Esophagus squamous epithelium (tissue), 5 donors: ENCODE measurements at regions not wholly inside any gene's neighbourhood (a gene's known extent, or its start where the extent isn't known, plus 50 kb on each side); places are given as distances from the start of the nearest gene placed in this dataset.

Source experiments
- DNase-seq: peaks from one replicate; lab custom pipeline; 2025; lab: John Stamatoyannopoulos, UW
- H3K27ac ChIP-seq, 4 donors: fragments of 200-600 bp; sonication (generic); one replicate each; pipeline ENCODE4 v1.5.1; 2016 to 2019; ENCODE audit warnings: mild to moderate bottlenecking in 1 of 4
- H3K27me3 ChIP-seq, 4 donors: fragments of 200-600 bp; sonication (generic); 1 replicate in 3 of 4; 2 replicates in 1 of 4; pipeline versions ENCODE4 v1.5.1 to v1.6.0; 2017 to 2021; ENCODE audit warnings: antibody characterized with exemption in 1 of 4
- H3K36me3 ChIP-seq, 3 donors: fragments of 200-600 bp; sonication (generic); one replicate each; pipeline ENCODE4 v1.5.1; 2016 to 2019
- H3K4me1 ChIP-seq, 3 donors: fragments of 200-600 bp; sonication (generic); one replicate each; pipeline ENCODE4 v1.5.1; 2017 to 2019
- H3K4me3 ChIP-seq, 4 donors: fragments of 200-600 bp; sonication (generic); 1 replicate in 3 of 4; 2 replicates in 1 of 4; pipeline ENCODE4 v1.5.1; 2016 to 2019; ENCODE audit warnings: mild to moderate bottlenecking in 2 of 4, moderate library complexity in 1 of 4
- H3K9me3 ChIP-seq, 3 donors: fragments of 200-600 bp; sonication (generic); one replicate each; pipeline ENCODE4 v1.5.1; 2016 to 2019
- CTCF ChIP-seq, 6 experiments: fragments of 450-650 bp in 4 of 6; fragments of 200-600 bp in 2 of 6; sonication (generic) in 2 of 6; IDR thresholded peaks; one replicate each; pipeline ENCODE4 v1.5.1; 2016 to 2019; ENCODE audit warnings: antibody characterized with exemption in 6 of 6, mild to moderate bottlenecking in 4 of 6, moderate library complexity in 4 of 6
- POLR2A ChIP-seq, 4 donors: fragments of 450-650 bp; IDR thresholded peaks; one replicate each; pipeline ENCODE4 v1.6.1; 2017; ENCODE audit warnings: antibody characterized with exemption in 4 of 4, mild to moderate bottlenecking in 4 of 4, moderate library complexity in 3 of 4
- WGBS, 2 donors: methylation state at CpG; one replicate each; pipeline ENCODE4 v1.1.5; 2018; 5-methylcytosine and 5-hydroxymethylcytosine counted together
- intact Hi-C: fragments of 100-400 bp; cut with DNase I; formaldehyde crosslinking; loops from one replicate; pipeline ENCODE4 v1.15.0; 2022
- donor health status: DM: yes; HTN: yes; CAD: no.

GRCh38 chr7:110264288-110264687 lies 826.6 kb upstream of the LRRN3 start:
- WGBS, 2 donors = 82 to 84% methylated on average over 5 of the region's 5 CpGs
- DNase-seq = no peak
- TF ChIP-seq POLR2A (IDR thresholded peaks at IDR 0.05) (no peak), CTCF (IDR thresholded peaks at IDR 0.05) (no peak)
- intact Hi-C loops = no loop called here
- Histone ChIP-seq H3K4me1 (no peaks in the 10 kb centered on the region), H3K27me3 (no peaks in the 10 kb centered on the region), H3K36me3 (no peaks in the 10 kb centered on the region), H3K9me3 (no peaks in the 10 kb centered on the region), H3K4me3 (no peak overlapping the region), H3K27ac (no peak overlapping the region)

- TF ChIP-seq POLR2A (IDR thresholded peaks at IDR 0.05) (no peak), CTCF (IDR thresholded peaks at IDR 0.05) (no peak)
These were observed 809.6 kb upstream of the LRRN3 start for GRCh38 chr7:110281362-110281761.

GRCh38 chr7:110283056-110283455 lies 807.9 kb upstream of the LRRN3 start:
- Histone ChIP-seq H3K27me3 (no peaks in the 10 kb centered on the region), H3K36me3 (no peaks in the 10 kb centered on the region), H3K4me1 (no peaks in the 10 kb centered on the region), H3K27ac (no peak overlapping the region), H3K4me3 (no peak overlapping the region), H3K9me3 (no peaks in the 10 kb centered on the region)
- TF ChIP-seq POLR2A (IDR thresholded peaks at IDR 0.05) (no peak), CTCF (IDR thresholded peaks at IDR 0.05) (no peak)
- WGBS, 2 donors = 34 to 44% methylated on average over 2 of the region's 2 CpGs
- intact Hi-C loops = no loop called here
- no peak for DNase-seq

More at GRCh38 chr7:110281362-110281761, 809.6 kb upstream of the LRRN3 start:
- intact Hi-C loops = no loop called here
- H3K36me3 ChIP-seq = no peaks in the 10 kb centered on the region
- H3K4me1 ChIP-seq = no peaks in the 10 kb centered on the region
- H3K9me3 ChIP-seq = no peaks in the 10 kb centered on the region
- no peak overlapping the region for H3K4me3 ChIP-seq
- no peak overlapping the region for H3K27ac ChIP-seq
- DNase-seq = no peak
- 50 to 62% methylated on average over 4 of the region's 4 CpGs for WGBS, 2 donors
- no peaks in the 10 kb centered on the region for H3K27me3 ChIP-seq

GRCh38 chr7:110291430-110291829 lies 799.5 kb upstream of the LRRN3 start:
- H3K27ac ChIP-seq = no peak overlapping the region
- H3K4me1 ChIP-seq = no peaks in the 10 kb centered on the region
- no peaks in the 10 kb centered on the region for H3K27me3 ChIP-seq
- intact Hi-C loops = no loop called here
- H3K9me3 ChIP-seq = no peaks in the 10 kb centered on the region
- H3K36me3 ChIP-seq = no peaks in the 10 kb centered on the region
- no peak overlapping the region for H3K4me3 ChIP-seq
- WGBS, 2 donors = 53 to 76% methylated on average over 2 of the region's 2 CpGs
- no peak for TF ChIP-seq CTCF (IDR thresholded peaks at IDR 0.05)
- TF ChIP-seq POLR2A (IDR thresholded peaks at IDR 0.05) = no peak
- DNase-seq = no peak

GRCh38 chr7:110296321-110296720 lies 794.6 kb upstream of the LRRN3 start:
- TF ChIP-seq POLR2A (IDR thresholded peaks at IDR 0.05) (no peak), CTCF (IDR thresholded peaks at IDR 0.05) (no peak)
- WGBS, 2 donors = 36 to 50% methylated on average over 1 of the region's 1 CpG
- no peak for DNase-seq

More at GRCh38 chr7:110296321-110296720, 794.6 kb upstream of the LRRN3 start:
- intact Hi-C loops = no loop called here
- Histone ChIP-seq H3K4me3 (no peak overlapping the region), H3K4me1 (no peaks in the 10 kb centered on the region), H3K27me3 (no peaks in the 10 kb centered on the region), H3K9me3 (no peaks in the 10 kb centered on the region), H3K36me3 (no peaks in the 10 kb centered on the region), H3K27ac (no peak overlapping the region)
